H1 (cell line): ENCODE measurements at regions not wholly inside any gene's neighbourhood (a gene's known extent, or its start where the extent isn't known, plus 50 kb on each side); places are given as distances from the start of the nearest gene placed in this dataset.

Experiments used
- CTCF ChIA-PET: fragments of 300-600 bp; sonication (Branson Sonifier 250); formaldehyde crosslinking; loops from one replicate; lab custom pipeline; 2021; ENCODE audit not compliant: partially characterized antibody; lab: Charles Lee
- POLR2A ChIA-PET: fragments of 300-600 bp; sonication (Branson Sonifier 250); formaldehyde crosslinking; loops from one replicate; lab custom pipeline; 2021; ENCODE audit warnings: inconsistent platforms; ENCODE audit not compliant: partially characterized antibody; lab: Charles Lee
- DNase-seq, 2 experiments: peaks; one replicate each; pipeline versions ENCODE4 v3.0.0 to v3.0.0-alpha.2; 2010 to 2022; ENCODE audit warnings: low spot score in 2 of 2, low read depth in 1 of 2, mixed read lengths in 1 of 2
- FAIRE-seq: peaks from 2 replicates; lab custom pipeline; 2011; peaks lifted over from hg19 to GRCh38; lab: Jason Lieb, UNC
- H2AFZ ChIP-seq: 2 replicates; pipeline ENCODE4 v1.8.1; 2012; ENCODE audit warnings: low read length, inconsistent platforms
- H2AK5ac ChIP-seq: 2 replicates; pipeline ENCODE4 v1.6.1; 2013; ENCODE audit warnings: low read depth, low read length
- H2BK120ac ChIP-seq: replicated peaks from 2 replicates; pipeline ENCODE3; 2013; ENCODE audit warnings: low read depth, low read length, inconsistent platforms
- H2BK12ac ChIP-seq: 2 replicates; pipeline ENCODE4 v1.6.1; 2013; ENCODE audit warnings: low read depth, low read length
- H2BK15ac ChIP-seq: 2 replicates; pipeline ENCODE4 v1.6.1; 2013; ENCODE audit warnings: low read length
- H2BK20ac ChIP-seq: 2 replicates; pipeline ENCODE4 v1.6.1; 2013; ENCODE audit warnings: low read length
- H2BK5ac ChIP-seq: 2 replicates; pipeline ENCODE4 v1.6.1; 2013; ENCODE audit warnings: low read depth, low read length
- H3K14ac ChIP-seq: 2 replicates; pipeline ENCODE4 v1.6.1; 2013; ENCODE audit warnings: inconsistent platforms; ENCODE audit not compliant: insufficient read length
- H3K18ac ChIP-seq: 2 replicates; pipeline ENCODE4 v1.6.1; 2013; ENCODE audit warnings: low read length; ENCODE audit errors: extremely low read depth
- H3K23ac ChIP-seq: 2 replicates; pipeline ENCODE4 v1.6.1; 2013; ENCODE audit warnings: inconsistent platforms; ENCODE audit not compliant: insufficient read length
- H3K23me2 ChIP-seq: 2 replicates; pipeline ENCODE4 v1.6.1; 2013; ENCODE audit warnings: low read depth, low read length
- H3K27ac ChIP-seq: 2 replicates; pipeline ENCODE4 v1.6.1; 2011; ENCODE audit warnings: low read depth, low read length, inconsistent platforms
- H3K27me3 ChIP-seq, 4 experiments: replicated peaks in 1 of 4; 1 replicate in 1 of 4; 2 replicates in 3 of 4; pipeline versions ENCODE4 v1.6.1 to v1.8.1; 2011 to 2013; ENCODE audit warnings: low read length in 3 of 4, mild to moderate bottlenecking in 3 of 4, inconsistent platforms in 2 of 4, mixed read lengths in 2 of 4, moderate library complexity in 1 of 4; ENCODE audit not compliant: control insufficient read depth in 3 of 4, insufficient read depth in 3 of 4; ENCODE audit errors: extremely low read depth in 1 of 4
- H3K36me3 ChIP-seq, 4 experiments: 2 replicates each; pipeline versions ENCODE4 v1.6.1 to v1.8.1; 2011 to 2013; ENCODE audit warnings: mild to moderate bottlenecking in 4 of 4, low read length in 3 of 4, moderate library complexity in 2 of 4, control low read depth in 1 of 4, inconsistent platforms in 1 of 4; ENCODE audit not compliant: insufficient read depth in 4 of 4, control insufficient read depth in 2 of 4
- H3K4ac ChIP-seq: replicated peaks from 2 replicates; pipeline ENCODE3; 2013; ENCODE audit warnings: low read length, low read depth, mixed read lengths, inconsistent platforms; ENCODE audit not compliant: insufficient read length
- H3K4me1 ChIP-seq, 4 experiments: replicated peaks in 1 of 4; 1 replicate in 1 of 4; 2 replicates in 3 of 4; pipeline versions ENCODE4 v1.6.1 to v1.8.1; 2011 to 2013; ENCODE audit warnings: low read length in 3 of 4, inconsistent platforms in 2 of 4, mixed read lengths in 1 of 4; ENCODE audit not compliant: insufficient read depth in 4 of 4, control insufficient read depth in 3 of 4
- H3K4me2 ChIP-seq, 2 experiments: 2 replicates each; pipeline versions ENCODE4 v1.6.1 to v1.8.1; 2011 to 2013; ENCODE audit warnings: low read depth in 2 of 2, low read length in 2 of 2, control low read depth in 1 of 2, inconsistent platforms in 1 of 2, mild to moderate bottlenecking in 1 of 2; ENCODE audit not compliant: insufficient read depth in 1 of 2
- H3K4me3 ChIP-seq, 4 experiments: fragments of 200-600, 300-600 bp in 1 of 4; sonication (generic), shearing (Covaris generic), sonication (Bioruptor Twin) in 1 of 4; 2 replicates each; pipeline versions ENCODE4 v1.5.1 to v1.8.1; 2011 to 2016; ENCODE audit warnings: low read length in 4 of 4, low read depth in 3 of 4, control low read depth in 2 of 4, inconsistent platforms in 2 of 4, mild to moderate bottlenecking in 2 of 4, mixed read lengths in 1 of 4, moderate library complexity in 1 of 4; ENCODE audit not compliant: insufficient read depth in 2 of 4; ENCODE audit errors: extremely low read depth in 1 of 4
- H3K56ac ChIP-seq: replicated peaks from 2 replicates; pipeline ENCODE3; 2013; ENCODE audit warnings: low read depth, mild to moderate bottlenecking, mixed read lengths, low read length, inconsistent platforms; ENCODE audit not compliant: insufficient read length
- H3K79me1 ChIP-seq: 2 replicates; pipeline ENCODE4 v1.6.1; 2013; ENCODE audit warnings: low read depth, low read length, control low read depth
- H3K79me2 ChIP-seq, 2 experiments: 2 replicates each; pipeline versions ENCODE4 v1.6.1 to v1.8.1; 2012 to 2013; ENCODE audit warnings: low read length in 2 of 2, mild to moderate bottlenecking in 2 of 2, inconsistent platforms in 1 of 2; ENCODE audit not compliant: insufficient read depth in 2 of 2, control insufficient read depth in 1 of 2
- H3K9ac ChIP-seq, 4 experiments: replicated peaks in 1 of 4; 1 replicate in 1 of 4; 2 replicates in 3 of 4; pipeline versions ENCODE4 v1.6.1 to v1.8.1; 2011 to 2013; ENCODE audit warnings: low read depth in 3 of 4, low read length in 3 of 4, control low read depth in 2 of 4, mild to moderate bottlenecking in 2 of 4, moderate library complexity in 2 of 4, inconsistent platforms in 1 of 4; ENCODE audit errors: extremely low read depth in 1 of 4
- H3K9me3 ChIP-seq, 2 experiments: 2 replicates each; pipeline versions ENCODE4 v1.6.1 to v1.8.1; 2012 to 2013; ENCODE audit warnings: mild to moderate bottlenecking in 2 of 2, moderate library complexity in 2 of 2, control low read depth in 1 of 2, inconsistent platforms in 1 of 2, low read depth in 1 of 2, low read length in 1 of 2, mixed read lengths in 1 of 2; ENCODE audit not compliant: insufficient read depth in 2 of 2
- H4K20me1 ChIP-seq, 2 experiments: replicated peaks in 1 of 2; 2 replicates each; pipeline versions ENCODE3 to v1.8.1; 2011 to 2013; ENCODE audit warnings: inconsistent platforms in 2 of 2, low read length in 2 of 2, mild to moderate bottlenecking in 1 of 2; ENCODE audit not compliant: insufficient read depth in 2 of 2, control insufficient read depth in 1 of 2
- H4K5ac ChIP-seq: 2 replicates; pipeline ENCODE4 v1.6.1; 2013; ENCODE audit warnings: low read length, low read depth, mixed read lengths, inconsistent platforms; ENCODE audit not compliant: insufficient read length
- H4K8ac ChIP-seq: 2 replicates; pipeline ENCODE4 v1.8.0; 2013; ENCODE audit warnings: mild to moderate bottlenecking, moderate library complexity, low read length, inconsistent platforms; ENCODE audit not compliant: insufficient read depth; ENCODE audit errors: extremely low read depth
- H4K91ac ChIP-seq: replicated peaks from 2 replicates; pipeline ENCODE3; 2013; ENCODE audit warnings: low read length, mixed read lengths, inconsistent platforms; ENCODE audit not compliant: insufficient read length
- POLR2AphosphoS5 ChIP-seq: IDR thresholded peaks from 2 replicates; pipeline ENCODE4 v1.6.1; 2011; ENCODE audit warnings: low read depth, low read length
- RBBP5 ChIP-seq: IDR thresholded peaks from 2 replicates; pipeline ENCODE4 v1.7.1; 2012; ENCODE audit warnings: low read depth, mild to moderate bottlenecking, inconsistent platforms, low read length, moderate library complexity, borderline replicate concordance
- RNF2 ChIP-seq: fragments of 200-900, 300-1000 bp; sonication (generic); IDR thresholded peaks from 2 replicates; pipeline ENCODE4 v1.7.1; 2016; ENCODE audit warnings: borderline replicate concordance, low read depth, mild to moderate bottlenecking, antibody characterized with exemption, low read length; ENCODE audit not compliant: poor library complexity, severe bottlenecking; ENCODE audit errors: missing control alignments
- SAP30 ChIP-seq: fragments of 300-600 bp; sonication (generic); IDR thresholded peaks from 2 replicates; pipeline ENCODE4 v1.7.1; 2012; ENCODE audit warnings: low read length, moderate library complexity, mild to moderate bottlenecking, inconsistent platforms; ENCODE audit not compliant: insufficient read depth, insufficient replicate concordance
- SIRT6 ChIP-seq: IDR thresholded peaks from one replicate; pipeline ENCODE4 v1.7.1; 2012; ENCODE audit warnings: low read length, inconsistent platforms
- SIX5 ChIP-seq: IDR thresholded peaks from 2 replicates; pipeline ENCODE4 v1.6.1; 2011; ENCODE audit warnings: mild to moderate bottlenecking, low read depth, low read length
- SRF ChIP-seq: IDR thresholded peaks from 2 replicates; pipeline ENCODE4 v1.6.1; 2011; ENCODE audit warnings: mild to moderate bottlenecking, low read depth, low read length, moderate library complexity
- TAF1 ChIP-seq: IDR thresholded peaks from 2 replicates; pipeline ENCODE4 v1.6.1; 2011; ENCODE audit warnings: mild to moderate bottlenecking, low read depth, low read length
- ZNF274 ChIP-seq: IDR thresholded peaks from 2 replicates; pipeline ENCODE4 v1.7.0; 2012; ENCODE audit warnings: low read length, borderline replicate concordance; ENCODE audit errors: extremely low read depth
- WGBS, 2 experiments: shearing (Covaris generic) in 1 of 2; methylation state at CpG; one replicate each; pipeline versions ENCODE4 v1.1.6 to v1.1.7; 2013 to 2015; ENCODE audit warnings: low lambda C conversion rate in 2 of 2, mixed read lengths in 2 of 2, inconsistent platforms in 1 of 2, low coverage in 1 of 2, missing lambda C conversion rate in 1 of 2; ENCODE audit not compliant: insufficient replicate concordance in 2 of 2, insufficient coverage in 1 of 2, insufficient read length in 1 of 2; ENCODE audit errors: extremely low coverage in 1 of 2, missing lambda C conversion rate in 1 of 2; 5-methylcytosine and 5-hydroxymethylcytosine counted together
- TF ChIP-seq, protein P1 (sequence below): IDR thresholded peaks from 2 replicates; pipeline ENCODE4 v1.6.1; 2011; ENCODE audit warnings: low read depth, mild to moderate bottlenecking, low read length; ENCODE audit not compliant: insufficient read depth

DNA sequence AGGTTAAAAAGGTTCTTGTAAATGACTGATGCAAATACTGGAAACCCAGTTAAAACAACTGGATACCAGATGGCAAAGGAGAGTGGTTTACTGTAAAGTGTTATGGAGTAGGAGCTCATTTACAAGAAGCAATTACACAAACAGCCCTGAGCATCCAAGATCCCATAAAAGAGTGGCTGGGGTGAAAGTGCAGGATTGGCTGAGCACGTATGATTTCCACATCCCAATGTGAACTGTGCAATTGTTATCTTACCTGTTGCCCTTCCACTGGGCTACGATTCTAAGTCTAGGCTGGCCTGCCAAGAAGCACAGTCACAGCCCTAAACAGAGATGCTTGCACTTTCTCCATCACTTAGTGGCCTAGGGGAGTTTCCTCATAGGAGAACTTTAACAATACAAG lies 277.6 kb upstream of the RUNX1 start:
- H2AFZ ChIP-seq = no peak overlapping the region
- DNase-seq (no peak), FAIRE-seq (no peak)
- POLR2A ChIA-PET = no interaction called here
- no peak overlapping the region for H2BK15ac ChIP-seq
- no peaks in the 10 kb centered on the region for H3K79me1 ChIP-seq
- H3K4ac ChIP-seq = no peak overlapping the region
- H3K27me3 ChIP-seq = no peaks in the 10 kb centered on the region
- H4K20me1 ChIP-seq = no peaks in the 10 kb centered on the region
- H2AK5ac ChIP-seq = no peak overlapping the region
- H3K9ac ChIP-seq = no peak overlapping the region
- H3K4me3 ChIP-seq = no peak overlapping the region
- H3K23me2 ChIP-seq = no peaks in the 10 kb centered on the region; the same call in 1 of the 2 replicates
- H2BK12ac ChIP-seq = no peak overlapping the region
- H3K4me1 ChIP-seq = no peaks in the 10 kb centered on the region
- CTCF ChIA-PET = no interaction called here
- H2BK5ac ChIP-seq = no peak overlapping the region
- no peaks in the 10 kb centered on the region for H3K36me3 ChIP-seq
- H2BK120ac ChIP-seq = no peak overlapping the region
- H3K18ac ChIP-seq = no peak overlapping the region
- H3K79me2 ChIP-seq = no peaks in the 10 kb centered on the region
- no peaks in the 10 kb centered on the region for H3K9me3 ChIP-seq
- H3K56ac ChIP-seq = no peak overlapping the region
- no peak overlapping the region for H3K23ac ChIP-seq
- no peak for TF ChIP-seq SIX5
- TF ChIP-seq, protein P1, sequence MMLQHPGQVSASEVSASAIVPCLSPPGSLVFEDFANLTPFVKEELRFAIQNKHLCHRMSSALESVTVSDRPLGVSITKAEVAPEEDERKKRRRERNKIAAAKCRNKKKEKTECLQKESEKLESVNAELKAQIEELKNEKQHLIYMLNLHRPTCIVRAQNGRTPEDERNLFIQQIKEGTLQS = no peak
- no peak for TF ChIP-seq RBBP5
- TF ChIP-seq SAP30 = no peak
- TF ChIP-seq SRF = no peak
- no peak for TF ChIP-seq TAF1
- no peak for TF ChIP-seq RNF2
- no peak for TF ChIP-seq POLR2AphosphoS5
- no peak for TF ChIP-seq ZNF274
- TF ChIP-seq SIRT6 = no peak
- H4K8ac ChIP-seq = no peak overlapping the region
- H4K91ac ChIP-seq = no peak overlapping the region
- H3K27ac ChIP-seq = no peak overlapping the region
- no peak overlapping the region for H3K4me2 ChIP-seq
- H4K5ac ChIP-seq = no peak overlapping the region
- no peak overlapping the region for H3K14ac ChIP-seq
- WGBS, 2 experiments = 94% methylated on average over 2 of the region's 2 CpGs; no CpG with 5 or more reads in 1 of the 2 experiments
- no peak overlapping the region for H2BK20ac ChIP-seq
